ENCODE measurements at regions not wholly inside any gene's neighbourhood (a gene's known extent, or its start where the extent isn't known, plus 50 kb on each side); places are given as distances from the start of the nearest gene placed in this dataset.

GRCh38 chr11:80365076-80365725 lies 924.4 kb upstream of the TENM4 start:
- no peak for DNase-seq

GRCh38 chr11:80362563-80363340 lies 921.9 kb upstream of the TENM4 start:
- no peak for DNase-seq

GRCh38 chr11:80355251-80355650 lies 914.4 kb upstream of the TENM4 start:
- DNase-seq: no peak

GRCh38 chr11:80350541-80350940 lies 909.7 kb upstream of the TENM4 start:
- no peak for DNase-seq

GRCh38 chr11:80349997-80350396 lies 909.2 kb upstream of the TENM4 start:
- DNase-seq: no peak

GRCh38 chr11:80346353-80347059 lies 905.7 kb upstream of the TENM4 start:
- no peak for DNase-seq

GRCh38 chr11:80343436-80343835 lies 902.6 kb upstream of the TENM4 start:
- DNase-seq: no peak

GRCh38 chr11:80338231-80338630 lies 897.4 kb upstream of the TENM4 start:
- no peak for DNase-seq

- DNase-seq: no peak
Measured at GRCh38 chr11:80331694-80332093, 890.9 kb upstream of the TENM4 start.

- DNase-seq: no peak
Measured at GRCh38 chr11:80330264-80330663, 889.4 kb upstream of the TENM4 start.

GRCh38 chr11:80328774-80329173 lies 887.9 kb upstream of the TENM4 start:
- DNase-seq: no peak

GRCh38 chr11:80327956-80328614 lies 887.3 kb upstream of the TENM4 start:
- no peak for DNase-seq

- DNase-seq: no peak
Measured at GRCh38 chr11:80321786-80322185, 881.0 kb upstream of the TENM4 start.

- DNase-seq: no peak
Measured at GRCh38 chr11:80320765-80321164, 879.9 kb upstream of the TENM4 start.

- DNase-seq: no peak
Measured at GRCh38 chr11:80320226-80320625, 879.4 kb upstream of the TENM4 start.

GRCh38 chr11:80317612-80318011 lies 876.8 kb upstream of the TENM4 start:
- DNase-seq: no peak

GRCh38 chr11:80315200-80315599 lies 874.4 kb upstream of the TENM4 start:
- DNase-seq: no peak

GRCh38 chr11:80309301-80309700 lies 868.5 kb upstream of the TENM4 start:
- no peak for DNase-seq

- DNase-seq: no peak
Measured at GRCh38 chr11:80307676-80308075, 866.8 kb upstream of the TENM4 start.

GRCh38 chr11:80297858-80298632 lies 857.2 kb upstream of the TENM4 start:
- no peak for DNase-seq

- no peak for DNase-seq
Measured at GRCh38 chr11:80293293-80293692, 852.5 kb upstream of the TENM4 start.

- DNase-seq: no peak
Measured at GRCh38 chr11:80284946-80285785, 844.3 kb upstream of the TENM4 start.
